Naive B cell (primary cell): ENCODE measurements at regions not wholly inside any gene's neighbourhood (a gene's known extent, or its start where the extent isn't known, plus 50 kb on each side); places are given as distances from the start of the nearest gene placed in this dataset.

Experiments used
- ATAC-seq, 2 donors: fragments of 150-1000 bp; cut with Tn5 transposase; 2 replicates each; pipeline ENCODE4 v1.10.0; 2021; ENCODE audit warnings: low read depth in 2 of 2, mild to moderate bottlenecking in 2 of 2, moderate library complexity in 2 of 2
- DNase-seq: peaks from one replicate; pipeline ENCODE4 v3.0.0; 2022
- H3K27ac Mint-ChIP-seq, 6 donors: one replicate each; pipeline ENCODE4 v1.8.0; 2020 to 2022; ENCODE audit warnings: mild to moderate bottlenecking in 6 of 6, mixed read lengths in 6 of 6, moderate library complexity in 5 of 6, inconsistent platforms in 2 of 6
- H3K27me3 Mint-ChIP-seq, 3 donors: one replicate each; pipeline ENCODE4 v1.8.0; 2021 to 2022; ENCODE audit warnings: mixed read lengths in 3 of 3, mild to moderate bottlenecking in 1 of 3
- H3K36me3 Mint-ChIP-seq, 2 donors: one replicate each; pipeline ENCODE4 v1.8.0; 2020 to 2022; ENCODE audit warnings: mixed read lengths in 2 of 2, inconsistent platforms in 1 of 2, mild to moderate bottlenecking in 1 of 2
- H3K4me1 Mint-ChIP-seq, 3 donors: one replicate each; pipeline ENCODE4 v1.8.0; 2020 to 2022; ENCODE audit warnings: mixed read lengths in 3 of 3, inconsistent platforms in 1 of 3, mild to moderate bottlenecking in 1 of 3, moderate library complexity in 1 of 3
- H3K4me3 Mint-ChIP-seq, 8 donors: one replicate each; pipeline ENCODE4 v1.8.0; 2020 to 2022; ENCODE audit warnings: mild to moderate bottlenecking in 8 of 8, mixed read lengths in 8 of 8, moderate library complexity in 8 of 8, inconsistent platforms in 2 of 8
- H3K9me3 Mint-ChIP-seq, 7 donors: one replicate each; pipeline ENCODE4 v1.8.0; 2020 to 2022; ENCODE audit warnings: mixed read lengths in 7 of 7, mild to moderate bottlenecking in 5 of 7, inconsistent platforms in 2 of 7, moderate library complexity in 1 of 7

DNA sequence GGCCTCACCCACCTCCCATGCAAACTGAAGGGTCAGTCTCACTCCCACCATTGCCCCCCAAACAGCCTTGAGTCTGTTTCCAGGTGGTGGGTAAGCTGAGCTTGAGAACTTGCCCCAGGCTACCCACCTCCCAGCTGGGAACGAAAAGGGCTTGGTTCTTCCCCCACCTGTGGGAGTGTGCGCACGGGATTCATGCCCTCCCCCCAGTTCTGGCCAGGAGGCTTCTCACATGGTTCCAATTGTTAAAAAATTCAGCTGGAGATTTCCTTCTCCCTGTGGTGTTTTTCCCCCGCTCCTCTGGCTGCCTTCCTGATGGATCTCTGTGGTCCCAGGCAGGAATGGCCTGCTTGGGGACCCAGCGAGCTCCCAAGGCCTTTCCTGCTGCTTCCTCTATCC, 81.8 kb upstream of the C21orf91 start:
- ATAC-seq = no peak
- peaks cover 5 to 11% (median 6%) of the 10 kb centered on the region in 3 donors for H3K4me1 Mint-ChIP-seq
- DNase-seq = no peak
- H3K27ac Mint-ChIP-seq = no peak overlapping the region
- peaks cover 6 to 41% (median 10%) of the 10 kb centered on the region in 7 donors for H3K9me3 Mint-ChIP-seq
- peaks cover 0 to 19% (median 0%) of the 10 kb centered on the region in 3 donors for H3K27me3 Mint-ChIP-seq
- H3K36me3 Mint-ChIP-seq = peaks cover 8 to 34% of the 10 kb centered on the region in 2 donors
- no peak overlapping the region for H3K4me3 Mint-ChIP-seq

DNA sequence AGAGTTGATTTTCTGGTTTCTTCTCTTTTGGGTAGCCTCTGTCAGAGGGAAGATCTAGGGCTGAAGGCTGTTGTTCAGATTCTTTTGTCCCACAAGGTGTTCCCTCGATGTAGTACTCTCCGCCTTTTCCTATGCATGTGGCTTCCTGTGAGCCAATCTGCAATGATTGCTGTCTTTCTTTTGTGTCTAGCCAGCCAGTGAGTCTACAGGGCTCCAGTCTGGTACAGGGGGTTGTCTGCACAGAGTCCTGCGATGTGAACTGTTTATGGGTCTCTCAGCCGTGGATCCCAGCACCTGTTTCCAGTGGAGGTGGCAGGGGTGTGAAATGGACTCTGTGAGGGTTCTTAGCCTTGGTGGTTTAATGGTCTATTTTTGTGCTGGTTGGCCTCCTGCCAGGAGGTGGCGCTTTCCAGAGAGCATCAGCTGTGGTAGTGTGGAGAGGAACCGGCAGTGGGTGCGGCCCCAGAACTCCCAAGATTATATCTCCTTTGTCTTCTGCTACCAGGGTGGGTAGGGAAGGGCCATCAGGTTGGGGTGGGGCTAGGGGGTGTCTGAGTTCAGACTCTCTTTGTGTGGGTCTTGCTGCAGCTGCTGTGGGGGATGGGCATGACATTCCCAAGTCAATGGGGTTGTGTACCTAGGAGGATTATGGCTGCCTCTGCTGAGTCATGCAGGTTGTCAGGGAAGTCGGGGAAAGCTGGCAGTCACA, 81.3 kb upstream of the C21orf91 start:
- H3K9me3 Mint-ChIP-seq = peaks cover 8 to 41% (median 10%) of the 10 kb centered on the region in 7 donors
- peak overlapping the region in 1 of 6 donors; percentile 39 for H3K27ac Mint-ChIP-seq
- ATAC-seq = no peak
- no peak overlapping the region for H3K4me3 Mint-ChIP-seq
- H3K36me3 Mint-ChIP-seq = peaks cover 8 to 34% of the 10 kb centered on the region in 2 donors
- no peak for DNase-seq
- peaks cover 0 to 19% (median 0%) of the 10 kb centered on the region in 3 donors for H3K27me3 Mint-ChIP-seq
- H3K4me1 Mint-ChIP-seq = peaks cover 5 to 11% (median 6%) of the 10 kb centered on the region in 3 donors

DNA sequence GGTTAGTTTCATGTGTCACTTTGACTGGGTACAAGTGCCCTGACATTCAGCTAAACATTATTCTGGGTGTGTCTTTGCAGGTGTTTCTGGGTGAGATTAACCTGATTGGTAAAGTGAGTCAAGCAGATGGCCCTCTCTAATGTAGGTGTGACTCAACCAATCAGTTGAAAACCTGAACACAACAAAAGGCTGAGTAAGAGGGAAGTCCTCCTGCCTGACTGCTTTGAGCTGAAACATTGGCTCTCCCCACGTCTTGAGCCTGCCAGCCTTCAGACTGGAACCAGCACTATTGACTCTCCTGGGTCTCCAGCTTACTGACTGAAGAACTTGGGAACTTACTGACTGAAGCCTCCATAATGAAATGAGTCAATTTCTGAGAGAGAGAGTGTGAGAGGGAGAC, 70.0 kb upstream of the C21orf91 start:
- no peak overlapping the region for H3K27ac Mint-ChIP-seq
- H3K27me3 Mint-ChIP-seq = peaks cover 0 to 9% (median 0%) of the 10 kb centered on the region in 3 donors
- DNase-seq (no peak), ATAC-seq (no peak)
- peaks cover 0 to 6% (median 0%) of the 10 kb centered on the region in 7 donors for H3K9me3 Mint-ChIP-seq
- no peaks in the 10 kb centered on the region for H3K4me1 Mint-ChIP-seq
- H3K4me3 Mint-ChIP-seq = no peak overlapping the region
- no peaks in the 10 kb centered on the region for H3K36me3 Mint-ChIP-seq

DNA sequence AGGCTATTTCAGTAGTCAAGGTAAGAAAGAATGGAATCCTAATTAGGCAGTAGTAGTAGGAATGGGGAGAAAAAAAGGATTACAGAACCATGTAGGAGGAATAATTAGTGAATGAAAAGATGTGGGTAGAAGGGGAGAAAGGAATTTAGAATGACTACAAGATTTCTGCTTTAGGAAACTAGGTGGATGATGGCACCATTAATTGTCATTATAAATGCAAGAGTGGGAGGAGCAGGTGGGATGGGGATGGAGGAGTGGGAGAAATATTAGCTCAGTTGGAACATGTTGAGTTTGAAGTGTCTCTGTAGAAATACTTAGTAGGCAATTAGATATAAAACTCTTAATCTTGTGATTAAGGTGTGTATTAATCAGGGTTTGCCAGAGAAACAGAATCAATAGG, 50.0 kb upstream of the C21orf91 start:
- peaks cover 3 to 12% (median 8%) of the 10 kb centered on the region in 3 donors for H3K27me3 Mint-ChIP-seq
- peaks cover 0 to 16% (median 5%) of the 10 kb centered on the region in 7 donors for H3K9me3 Mint-ChIP-seq
- no peaks in the 10 kb centered on the region for H3K36me3 Mint-ChIP-seq
- ATAC-seq (no peak), DNase-seq (no peak)
- no peaks in the 10 kb centered on the region for H3K4me1 Mint-ChIP-seq
- H3K27ac Mint-ChIP-seq = no peak overlapping the region
- H3K4me3 Mint-ChIP-seq = no peak overlapping the region
